GM12892 (cell line): ENCODE measurements at regions not wholly inside any gene's neighbourhood (a gene's known extent, or its start where the extent isn't known, plus 50 kb on each side); places are given as distances from the start of the nearest gene placed in this dataset.

Experiments used
- DNase-seq: peaks from one replicate; pipeline ENCODE4 v3.0.0; 2011; ENCODE audit not compliant: insufficient read length
- FAIRE-seq: peaks from 2 replicates; lab custom pipeline; 2011; peaks lifted over from hg19 to GRCh38; lab: Jason Lieb, UNC
- POLR2A ChIP-seq: IDR thresholded peaks from 2 replicates; pipeline ENCODE4 v1.6.1; 2011; ENCODE audit warnings: low read depth, low read length, control low read depth
- POLR2AphosphoS5 ChIP-seq: IDR thresholded peaks from 2 replicates; pipeline ENCODE4 v1.6.1; 2011; ENCODE audit warnings: low read depth, low read length, control low read depth
- TAF1 ChIP-seq: IDR thresholded peaks from 2 replicates; pipeline ENCODE4 v1.6.1; 2011; ENCODE audit warnings: low read depth, mild to moderate bottlenecking, control low read depth, low read length, borderline replicate concordance

DNA sequence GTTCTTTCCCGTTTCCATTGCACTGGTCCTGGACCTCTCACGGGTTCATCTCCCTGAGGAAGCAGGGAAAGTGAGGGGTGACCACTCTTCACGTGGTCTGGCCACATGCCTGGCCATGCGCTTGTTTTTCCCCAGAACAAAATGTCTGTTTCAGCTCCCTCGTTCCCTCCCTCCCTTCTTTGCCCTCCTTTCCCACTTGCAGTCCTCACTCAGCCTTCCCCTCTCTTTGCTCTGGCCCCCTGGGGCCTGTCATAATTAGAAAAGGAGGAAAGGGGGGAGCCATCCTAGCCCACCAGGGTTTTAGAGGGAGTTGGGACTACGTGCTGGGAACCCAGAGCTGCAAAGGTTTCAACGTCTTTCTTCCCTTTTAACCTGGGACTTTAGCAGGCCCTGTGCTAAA is 52.8 kb upstream of the CADM1 start:
- DNase-seq = no peak
- TF ChIP-seq POLR2A = no peak
- TF ChIP-seq POLR2AphosphoS5 = no peak
- no peak for TF ChIP-seq TAF1
- no peak for FAIRE-seq

DNA sequence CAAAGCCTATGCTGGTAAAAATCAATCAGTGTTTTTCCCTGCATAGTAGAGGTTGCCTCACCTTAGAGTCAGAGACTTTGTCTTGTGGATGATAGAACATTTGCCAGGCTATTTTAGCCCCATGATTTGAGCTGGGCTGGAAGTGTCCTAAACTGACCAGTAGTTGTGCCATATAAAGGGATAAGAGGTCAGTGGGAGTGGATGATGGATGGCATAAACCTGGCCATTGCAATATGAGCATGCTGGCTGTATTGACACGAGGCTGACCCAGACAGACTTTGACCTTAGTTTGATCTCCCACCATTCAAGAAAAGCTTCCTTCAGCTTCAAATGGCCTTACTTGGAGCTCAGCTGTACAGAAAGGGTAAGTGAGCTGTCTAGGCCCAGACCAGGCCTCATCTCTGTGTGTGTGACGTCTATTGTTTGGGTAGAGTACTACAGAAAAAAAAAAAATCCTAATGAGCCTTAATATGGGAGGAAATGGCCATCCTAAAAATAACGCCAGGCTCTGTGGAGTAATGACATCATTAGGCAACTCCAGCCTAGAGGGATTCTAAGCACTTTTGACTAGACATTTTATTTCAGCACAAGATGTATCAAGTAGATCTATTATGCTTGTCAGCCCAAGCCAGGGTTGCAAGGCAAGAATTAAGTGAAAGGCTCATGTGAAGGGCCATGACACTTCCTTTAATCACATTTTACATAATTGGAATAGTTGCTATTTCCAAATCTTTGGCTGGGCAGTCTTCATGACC is 51.3 kb upstream of the CADM1 start:
- no peak for FAIRE-seq
- DNase-seq = no peak
- TF ChIP-seq TAF1 (no peak), POLR2A (no peak), POLR2AphosphoS5 (no peak)
